HG03432 (cell line): ENCODE measurements at regions not wholly inside any gene's neighbourhood (a gene's known extent, or its start where the extent isn't known, plus 50 kb on each side); places are given as distances from the start of the nearest gene placed in this dataset.
"Not testable (repeated sequence)": the region's sequence is repeated elsewhere in the genome, so short reads cannot be mapped to it uniquely, and the experiment has no call there.

ENCODE experiments used
- ATAC-seq: cut with Tn5 transposase; IDR thresholded peaks from one replicate; pipeline ENCODE4 v1.9.1; 2021; ENCODE audit warnings: mild to moderate bottlenecking, moderate library complexity; ENCODE audit not compliant: unreplicated experiment

DNA sequence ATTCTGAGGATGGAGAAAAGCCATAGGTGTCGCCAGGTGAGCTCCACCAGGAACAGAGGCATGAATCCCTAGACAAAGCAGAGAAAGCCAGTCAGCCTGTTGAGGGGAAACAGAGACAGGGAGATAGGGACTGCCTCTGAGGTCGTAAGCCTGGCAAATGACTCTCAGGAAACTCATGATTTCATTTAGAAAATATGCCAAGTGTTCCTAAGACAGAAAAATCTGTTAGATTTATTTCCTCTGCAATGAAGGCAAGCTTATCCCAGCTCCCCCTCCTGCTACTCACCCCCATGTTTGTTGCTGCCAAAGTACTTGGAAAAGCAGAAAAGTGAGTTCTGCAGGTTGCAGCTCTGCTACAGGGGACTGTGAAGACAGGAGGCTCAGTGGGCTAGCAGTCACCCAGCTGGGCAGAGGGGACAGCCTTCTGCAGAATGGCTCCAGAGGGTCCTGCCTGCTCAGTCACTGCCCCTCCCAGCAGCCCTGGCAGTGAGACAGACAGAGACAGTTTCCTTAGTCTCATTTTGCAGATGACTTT, 184.3 kb downstream of the ADRA2A start:
- ATAC-seq = no peak

DNA sequence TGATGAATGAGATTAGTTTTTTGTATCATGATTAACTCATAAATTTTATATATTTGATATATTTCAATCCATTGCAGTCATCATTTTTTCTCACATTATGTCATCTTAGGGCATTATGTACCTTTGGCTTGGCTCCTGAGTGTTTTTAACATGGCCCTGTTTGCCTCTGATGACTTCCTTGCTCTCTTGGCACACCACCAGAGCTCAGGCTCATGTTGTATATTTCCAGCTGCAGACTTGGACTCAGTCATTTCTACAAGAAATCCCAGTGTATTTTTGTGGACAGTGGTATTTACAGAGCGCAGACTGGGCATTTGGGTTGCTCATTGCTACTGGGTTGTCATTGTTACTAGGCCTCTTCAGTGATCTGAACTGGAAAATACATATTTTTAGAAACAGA, 188.5 kb downstream of the ADRA2A start:
- ATAC-seq = no peak

DNA sequence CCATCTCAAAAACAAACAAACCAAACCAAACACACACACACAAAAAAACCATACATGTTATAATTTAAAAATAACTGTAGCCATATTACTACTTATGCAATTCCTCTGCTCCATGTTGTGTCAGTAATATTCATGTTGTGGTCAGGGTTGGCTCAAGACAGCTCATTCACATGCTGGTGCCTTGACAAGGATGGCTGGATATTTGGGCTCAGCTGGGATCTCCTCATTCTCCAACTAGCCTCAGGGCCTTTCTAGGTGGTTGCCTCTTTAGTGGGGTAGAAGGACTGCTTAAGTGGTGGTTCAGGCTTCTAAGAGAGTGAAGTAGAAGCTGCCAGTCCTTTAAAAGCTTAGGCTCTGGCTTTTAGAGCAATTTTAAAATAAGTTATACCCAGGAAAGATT, 189.3 kb downstream of the ADRA2A start:
- ATAC-seq = no peak

DNA sequence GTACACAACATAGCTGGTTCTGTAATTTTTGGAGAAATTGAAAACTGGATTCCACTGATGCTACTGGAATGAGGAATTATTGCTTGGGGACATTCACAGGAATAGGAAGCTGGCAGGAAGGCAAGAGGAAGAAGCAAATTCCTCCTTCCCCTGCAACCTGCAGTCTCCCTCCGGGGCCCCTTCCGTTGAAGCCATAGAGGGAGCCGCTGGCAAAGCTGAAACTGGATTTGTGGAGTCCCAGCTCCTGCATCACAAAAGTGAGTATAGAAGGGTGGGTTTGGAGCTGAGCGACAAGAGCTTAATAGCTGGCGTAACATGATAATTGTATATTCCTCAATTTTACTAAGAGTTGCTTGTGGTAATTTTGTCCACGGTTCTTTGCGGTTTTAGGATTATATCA, 190.8 kb downstream of the ADRA2A start:
- no peak for ATAC-seq

DNA sequence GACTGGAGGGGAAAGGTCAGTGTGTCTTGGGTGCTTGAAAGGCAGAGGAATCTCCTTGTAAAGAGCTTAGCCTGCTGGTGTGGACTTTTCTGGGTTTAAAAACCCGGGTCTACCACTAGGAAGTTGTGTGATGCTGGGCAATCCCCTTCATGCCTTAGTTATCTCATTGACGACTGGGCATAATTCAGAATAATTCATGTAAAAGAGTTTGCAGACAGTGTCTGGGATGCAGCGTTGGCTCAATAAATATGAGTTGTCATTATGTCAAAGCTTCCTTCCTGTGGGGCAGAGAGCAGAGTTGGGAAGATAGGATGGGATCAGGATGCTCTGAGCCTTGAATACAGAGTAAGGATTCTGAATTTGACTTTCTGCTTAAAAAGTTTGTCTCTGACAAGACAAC, 196.4 kb downstream of the ADRA2A start:
- no peak for ATAC-seq

DNA sequence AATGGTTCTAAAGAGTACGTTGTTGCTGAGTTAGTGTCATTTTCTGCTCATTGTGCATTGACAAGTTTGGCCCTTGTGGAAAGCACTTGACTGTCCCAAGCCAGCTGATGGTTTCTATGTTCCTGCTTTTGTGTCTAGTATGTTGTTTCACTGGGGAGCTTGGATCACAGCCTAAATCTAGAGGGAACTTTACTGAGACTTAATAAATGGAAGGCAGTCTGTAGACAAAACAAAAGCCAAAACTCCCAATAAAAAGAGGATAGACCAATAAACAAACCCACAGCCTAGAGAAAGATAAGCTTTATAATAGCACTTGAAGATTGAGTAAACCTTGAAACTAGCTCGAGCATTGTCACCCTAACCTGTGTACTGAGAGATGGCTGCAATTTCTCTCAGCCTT, 196.8 kb downstream of the ADRA2A start:
- ATAC-seq = no peak

DNA sequence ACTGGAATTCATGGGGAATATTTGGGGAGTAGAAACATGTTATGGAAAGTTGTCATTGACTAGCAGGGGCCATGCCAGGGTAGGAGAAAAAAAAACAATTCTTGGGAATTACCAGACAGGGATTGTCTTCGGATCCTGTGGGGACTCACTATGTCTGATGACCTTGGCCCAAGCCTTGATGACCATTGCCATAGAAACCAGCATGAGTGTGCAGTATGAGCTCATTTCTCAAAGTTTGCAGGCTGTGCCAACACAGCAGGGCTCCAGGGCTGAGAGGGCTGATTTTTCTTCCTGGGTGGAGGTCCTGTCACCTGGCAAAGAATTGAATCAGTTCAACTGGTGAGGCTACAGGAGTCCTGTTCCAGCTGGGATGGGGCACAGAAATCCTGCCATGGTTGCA, 198.3 kb downstream of the ADRA2A start:
- ATAC-seq = no peak

DNA sequence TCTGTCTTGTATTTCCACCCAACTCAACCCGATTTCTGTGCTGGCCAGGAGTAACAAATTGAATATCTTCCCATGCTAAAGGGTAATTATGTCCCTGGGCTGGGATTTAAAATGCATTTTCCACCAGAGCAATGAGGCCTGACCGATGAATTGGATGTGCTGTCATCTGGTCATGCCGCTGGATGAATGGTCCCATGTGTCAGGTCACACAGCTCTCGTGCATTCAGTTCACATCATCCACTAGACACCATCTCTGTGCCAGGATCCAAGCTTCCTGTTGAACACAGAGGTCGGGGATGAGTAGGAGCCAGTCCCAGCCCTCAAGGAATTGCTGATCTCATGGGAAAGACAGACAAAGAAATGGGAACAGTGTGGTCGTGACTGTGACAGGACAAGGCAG, 200.8 kb downstream of the ADRA2A start:
- no peak for ATAC-seq

DNA sequence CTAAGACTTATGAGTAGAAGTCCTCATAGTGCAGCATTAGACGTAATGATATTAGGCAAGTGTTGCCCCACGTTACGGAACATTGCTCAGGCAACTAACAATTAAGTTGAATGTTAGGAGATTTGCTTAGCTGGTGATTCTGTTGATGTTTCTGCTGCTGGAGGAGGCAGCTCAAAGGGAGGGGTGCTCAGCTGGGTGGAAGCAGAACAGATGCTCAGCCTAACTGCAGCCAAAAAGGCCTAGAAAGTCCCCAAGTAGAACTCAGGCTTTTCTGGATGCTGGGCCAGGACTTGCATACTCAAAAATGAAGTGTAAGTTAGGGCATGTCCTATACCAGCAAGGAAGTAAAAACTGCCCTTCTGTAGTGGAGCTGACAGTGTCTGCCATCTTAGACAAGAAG, 201.4 kb downstream of the ADRA2A start:
- no peak for ATAC-seq

DNA sequence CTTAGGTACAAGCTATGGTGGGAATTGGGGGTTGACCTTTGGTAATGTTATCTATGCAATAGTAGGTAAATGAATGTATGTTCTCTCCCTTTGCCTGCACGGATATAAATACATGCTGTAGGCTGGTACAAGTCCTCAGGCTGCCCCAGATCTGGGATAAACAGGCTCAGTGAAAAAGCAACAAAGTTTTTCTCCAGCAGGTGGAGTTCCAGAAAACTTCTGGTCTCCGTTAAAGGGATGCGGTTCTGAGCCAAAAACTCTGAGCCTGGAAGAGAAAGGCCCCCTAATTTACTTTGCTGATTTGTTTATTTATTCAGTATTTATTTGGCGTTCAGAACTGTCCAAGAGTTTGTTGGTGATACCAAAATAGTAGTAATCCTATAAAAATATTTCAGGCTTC, 204.7 kb downstream of the ADRA2A start:
- ATAC-seq = no peak

DNA sequence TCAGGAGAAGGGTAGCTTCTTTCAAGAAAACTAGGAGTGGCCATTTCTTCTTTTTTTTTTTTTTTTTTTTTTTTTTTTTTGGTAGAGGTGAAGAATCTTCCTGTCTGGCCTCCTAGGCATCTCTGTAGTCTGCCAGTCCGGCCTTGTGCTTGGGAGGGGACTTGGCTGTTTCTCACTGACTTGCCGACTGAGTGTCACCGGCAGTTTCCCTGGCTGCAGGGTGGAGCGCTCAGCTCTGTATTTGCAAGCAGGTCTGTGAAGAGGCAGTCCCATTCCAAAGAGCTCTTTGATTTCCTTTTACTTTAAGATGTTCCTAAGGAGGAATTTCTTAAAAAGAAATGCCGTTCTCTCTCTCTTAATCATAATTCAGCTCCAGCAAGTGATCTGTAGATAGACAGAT, 212.6 kb downstream of the ADRA2A start:
- ATAC-seq = no peak

DNA sequence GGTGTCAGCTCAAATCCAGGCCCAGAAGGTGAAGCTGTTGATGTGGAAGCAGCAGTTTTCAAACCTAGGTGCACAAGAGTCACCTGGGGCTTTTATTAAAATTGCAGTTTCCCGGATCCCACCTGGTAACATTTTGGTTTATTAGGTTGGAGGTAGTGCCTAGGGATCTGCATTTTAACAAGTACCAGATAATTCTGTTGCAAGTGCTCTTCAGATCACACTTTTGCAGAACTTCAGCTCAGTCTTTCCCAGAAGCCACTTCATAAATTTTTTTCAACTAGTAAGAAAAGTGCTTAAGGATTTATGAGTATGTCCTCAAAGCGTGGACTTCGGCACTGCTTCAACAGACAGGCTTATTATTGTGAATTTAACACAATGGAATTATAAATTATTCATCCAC, 213.8 kb downstream of the ADRA2A start:
- ATAC-seq = no peak

DNA sequence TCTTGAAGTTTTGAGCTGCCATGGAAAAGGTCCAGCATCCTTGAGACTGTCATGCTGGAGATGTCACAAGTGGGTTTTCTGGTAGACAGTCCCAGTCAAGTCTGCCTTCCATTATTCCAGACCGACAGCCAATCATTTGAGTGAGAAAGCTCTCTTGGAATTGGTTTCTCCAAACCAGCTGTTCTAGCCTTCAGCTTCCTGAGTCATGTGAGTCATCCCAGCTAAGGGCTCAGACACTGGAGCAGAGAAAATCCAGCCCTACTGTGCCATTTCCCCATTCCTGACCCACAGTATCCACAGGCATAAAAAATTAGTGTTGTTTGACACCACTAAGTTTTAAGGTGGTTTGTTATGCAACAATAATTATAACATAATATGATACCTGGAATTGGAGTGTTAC, 219.0 kb downstream of the ADRA2A start:
- no peak for ATAC-seq

DNA sequence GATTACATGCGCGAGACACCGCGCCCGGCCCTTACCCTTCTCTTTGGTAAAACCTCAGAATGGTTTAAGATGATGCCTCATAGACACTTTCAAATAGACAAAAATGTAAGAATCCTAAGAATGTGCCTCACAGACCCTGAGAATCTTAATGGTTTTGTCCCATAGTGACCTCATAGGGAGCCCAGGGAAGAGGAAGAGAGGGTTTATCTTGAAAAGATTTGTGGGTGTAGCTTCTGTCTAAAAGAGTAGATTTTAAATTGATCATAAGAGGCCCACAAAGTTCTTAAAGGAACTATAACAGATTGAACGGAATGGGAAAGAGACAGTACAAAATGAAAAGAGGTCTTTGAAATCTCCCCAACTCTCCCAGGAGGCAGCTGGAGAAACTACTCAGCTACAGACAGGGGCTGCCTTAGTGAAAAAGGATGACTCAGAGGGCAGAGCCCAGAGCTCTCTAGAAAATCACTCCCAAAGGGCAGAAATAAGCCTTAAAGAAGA, 220.6 kb downstream of the ADRA2A start:
- no peak for ATAC-seq

DNA sequence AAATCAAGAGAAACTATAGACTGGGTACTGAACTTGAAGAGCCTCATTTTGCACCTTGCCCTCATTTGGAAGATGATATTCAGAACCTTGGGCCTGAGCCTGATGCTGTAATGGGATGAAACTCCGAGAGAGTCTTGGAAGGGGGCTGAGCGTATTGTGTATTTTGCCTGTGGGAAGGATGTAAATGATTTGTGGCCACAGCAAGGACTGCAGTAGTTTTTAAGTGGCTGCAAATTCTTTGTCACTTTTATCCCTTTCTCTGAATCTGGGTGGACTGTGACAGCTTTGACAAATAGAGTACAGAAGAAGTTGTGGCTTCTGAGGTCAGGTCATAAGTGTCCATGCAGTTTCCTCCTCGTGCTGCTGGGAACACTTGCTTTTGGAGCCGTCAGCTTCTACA, 221.2 kb downstream of the ADRA2A start:
- ATAC-seq = no peak

DNA sequence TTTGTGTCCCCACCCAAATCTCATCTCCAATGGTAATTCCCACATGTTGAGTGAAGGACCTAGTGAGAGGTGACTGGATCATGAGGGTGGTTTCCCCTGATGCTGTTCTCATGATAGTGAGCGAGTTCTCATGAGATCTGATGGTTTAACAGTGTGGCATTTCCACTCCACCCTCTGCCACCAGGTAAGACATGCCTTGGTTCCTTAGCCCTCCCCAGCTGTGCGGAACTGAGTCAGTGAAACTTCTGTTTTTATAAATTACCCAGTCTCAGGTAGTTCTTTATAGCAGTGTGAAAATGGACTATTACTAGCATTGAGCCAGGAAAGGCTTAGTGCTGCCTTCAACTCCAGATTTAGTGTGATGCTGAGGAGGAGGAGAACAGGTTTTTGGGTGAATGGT, 222.2 kb downstream of the ADRA2A start:
- no peak for ATAC-seq

DNA sequence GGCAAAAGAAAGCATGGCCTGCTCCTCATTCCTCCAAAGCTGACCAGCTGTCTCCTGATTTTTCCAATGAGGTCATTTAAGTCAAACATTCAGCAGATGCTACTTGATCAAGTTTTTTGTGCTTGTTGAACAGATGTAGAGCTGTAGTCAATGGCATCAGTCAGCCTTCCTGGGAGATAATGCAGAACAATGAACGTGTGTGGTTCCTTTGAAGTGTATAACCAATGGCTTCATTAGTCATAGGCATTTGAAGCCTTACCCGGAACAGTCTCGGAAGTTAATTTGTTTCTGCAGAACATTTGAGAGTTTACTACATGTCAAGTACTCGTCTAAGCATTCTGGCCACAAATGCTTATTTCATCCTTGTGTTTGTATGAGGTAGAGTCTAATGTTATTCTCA, 227.1 kb downstream of the ADRA2A start:
- no peak for ATAC-seq

DNA sequence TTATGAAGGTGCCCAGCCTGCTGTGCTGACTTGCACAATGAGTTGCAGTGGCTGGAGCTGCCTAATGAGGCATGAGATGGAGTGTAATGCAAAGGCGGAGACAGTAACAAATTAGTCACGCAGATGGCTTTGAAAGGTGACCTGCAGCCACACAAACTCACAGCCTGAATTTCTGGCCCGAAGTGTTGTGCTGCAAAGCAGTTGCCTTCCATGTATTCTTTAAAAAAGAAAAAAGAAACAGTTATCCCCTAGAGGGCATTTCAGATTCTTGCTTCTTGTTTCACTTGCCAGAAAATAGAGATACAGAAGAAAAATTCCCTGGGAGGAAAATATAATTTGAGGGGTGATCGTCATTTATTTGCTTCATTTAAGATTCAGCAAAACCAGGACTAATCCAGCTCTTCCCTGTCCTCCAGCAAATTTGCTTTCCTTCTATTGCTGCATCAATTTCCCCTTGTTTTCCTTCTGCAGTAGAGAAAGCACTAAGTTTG, 239.9 kb downstream of the ADRA2A start:
- ATAC-seq = no peak

DNA sequence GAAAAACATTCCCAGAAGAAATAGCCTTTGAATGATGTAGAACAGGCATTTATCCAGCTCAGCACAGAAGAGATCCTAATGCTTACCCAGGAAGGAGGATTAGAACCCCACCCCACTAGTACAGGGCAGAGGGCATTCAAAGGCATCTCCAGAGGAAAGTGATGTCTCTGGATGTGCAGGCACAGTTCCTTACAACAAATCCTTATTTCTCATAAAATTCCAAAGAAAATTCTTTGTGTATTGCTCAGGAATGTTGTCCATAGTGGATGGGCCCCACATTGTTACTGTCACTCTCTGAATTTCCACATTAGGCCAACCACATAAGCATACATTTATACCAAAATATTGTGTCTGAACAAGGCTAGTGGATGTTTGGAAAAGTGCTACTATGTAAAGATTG, 243.0 kb downstream of the ADRA2A start:
- no peak for ATAC-seq

DNA sequence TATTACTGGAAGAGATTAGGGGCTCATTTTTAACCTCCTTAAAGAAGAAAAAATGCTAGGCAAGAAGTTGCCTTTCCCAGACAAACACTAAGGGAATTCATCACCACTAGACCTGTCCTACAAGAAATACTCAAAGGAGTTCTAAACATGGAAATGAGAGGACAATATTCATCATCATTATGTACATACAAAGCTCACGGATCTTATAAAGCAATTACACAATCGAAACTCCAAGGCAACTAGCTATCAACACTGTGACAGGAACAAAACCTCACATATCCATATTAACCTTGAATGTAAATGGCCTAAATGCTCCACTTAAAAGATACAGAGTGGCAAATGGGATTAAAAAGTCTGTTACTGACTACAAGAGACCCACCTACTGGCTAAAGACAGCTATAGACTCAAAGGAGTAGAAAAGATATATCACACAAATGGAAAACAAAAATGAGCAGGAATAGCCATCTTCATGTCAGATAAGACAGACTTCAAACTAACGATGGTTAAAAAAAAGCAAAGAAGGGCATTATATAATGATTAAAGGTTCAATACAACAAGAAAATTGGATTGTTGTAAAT, 246.6 kb downstream of the ADRA2A start:
- no peak for ATAC-seq

DNA sequence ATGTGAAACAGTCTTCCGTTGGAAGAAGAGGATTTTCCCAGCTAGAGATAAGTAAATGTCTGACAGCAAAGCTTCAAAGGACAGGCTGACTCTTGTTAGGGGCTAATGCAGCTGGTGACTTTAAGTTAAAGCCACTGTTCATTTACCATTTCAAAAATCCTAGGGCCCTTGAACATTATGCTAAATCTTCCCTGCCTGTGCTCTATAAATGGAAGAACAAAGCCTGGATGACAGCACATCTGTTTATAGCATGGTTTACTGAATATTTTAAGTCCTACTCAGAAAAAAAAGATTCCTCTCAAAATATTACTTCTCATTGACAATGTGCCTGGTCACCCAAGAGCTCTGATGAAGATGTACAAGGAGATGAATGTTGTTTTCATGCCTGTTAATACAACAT, 255.3 kb downstream of the ADRA2A start:
- not testable (repeated sequence) for ATAC-seq

DNA sequence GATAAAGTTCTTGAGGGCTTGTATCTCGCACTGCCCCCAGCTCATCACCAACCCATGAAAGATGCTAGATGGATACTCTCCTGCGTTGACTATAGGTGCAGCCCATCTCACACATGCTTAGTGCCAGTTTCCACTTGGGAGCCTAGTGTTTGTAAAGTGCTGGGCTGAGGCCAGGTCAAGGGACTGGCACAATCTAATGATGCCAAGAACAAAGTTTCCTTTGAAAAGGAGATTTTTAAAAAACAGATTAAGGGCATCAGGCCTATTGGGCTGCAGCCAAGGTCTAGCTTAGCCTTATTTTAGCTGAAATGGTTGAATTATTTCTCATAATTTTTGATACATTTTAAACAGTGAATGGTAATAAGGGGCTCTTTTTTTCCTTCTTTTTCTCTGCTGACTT, 259.0 kb downstream of the ADRA2A start:
- no peak for ATAC-seq

DNA sequence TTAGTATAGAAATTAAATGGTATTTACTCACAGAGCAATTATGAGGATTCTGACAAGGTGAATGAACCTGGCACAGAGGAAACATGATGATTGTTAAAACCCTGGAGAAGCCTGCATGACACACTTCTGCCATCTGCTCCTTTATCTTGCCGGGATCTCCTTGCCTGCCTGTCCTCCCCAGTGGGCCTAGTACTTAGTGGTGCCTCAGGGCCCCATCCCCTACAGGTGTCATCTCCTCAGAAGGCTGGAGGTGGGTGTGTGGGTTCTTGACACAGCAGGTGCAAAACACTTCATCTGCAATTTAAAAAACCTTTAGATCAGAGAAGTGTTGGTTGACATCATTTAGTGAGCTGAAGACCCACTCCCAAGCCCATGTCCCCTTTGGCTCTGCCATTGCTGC, 261.2 kb downstream of the ADRA2A start:
- ATAC-seq = peak; percentile 3
